H9 (cell line): ENCODE measurements at regions not wholly inside any gene's neighbourhood (a gene's known extent, or its start where the extent isn't known, plus 50 kb on each side); places are given as distances from the start of the nearest gene placed in this dataset.

Experiments used
- DNase-seq: peaks from one replicate; pipeline ENCODE4 v3.0.0-alpha.2; 2017
- H2AFZ ChIP-seq: one replicate; pipeline ENCODE4 v1.6.1; 2013; ENCODE audit warnings: mild to moderate bottlenecking, low read length, control low read depth, moderate library complexity
- H2AK5ac ChIP-seq: 2 replicates; pipeline ENCODE4 v1.6.1; 2013; ENCODE audit warnings: low read length, control low read depth, mixed read lengths; ENCODE audit not compliant: insufficient read length
- H2BK120ac ChIP-seq: one replicate; pipeline ENCODE4 v1.6.1; 2013; ENCODE audit warnings: low read depth, mild to moderate bottlenecking, low read length, control low read depth, inconsistent platforms; ENCODE audit not compliant: poor library complexity, severe bottlenecking
- H2BK12ac ChIP-seq: 2 replicates; pipeline ENCODE4 v1.6.1; 2013; ENCODE audit warnings: low read length, control low read depth, mixed read lengths, low read depth; ENCODE audit not compliant: insufficient read length
- H2BK15ac ChIP-seq: 2 replicates; pipeline ENCODE4 v1.6.1; 2013; ENCODE audit warnings: low read depth, low read length, control low read depth
- H2BK20ac ChIP-seq: one replicate; pipeline ENCODE4 v1.6.1; 2013; ENCODE audit warnings: low read depth, mild to moderate bottlenecking, low read length, control low read depth, inconsistent platforms; ENCODE audit not compliant: poor library complexity, severe bottlenecking
- H2BK5ac ChIP-seq: 2 replicates; pipeline ENCODE4 v1.6.1; 2013; ENCODE audit warnings: low read length, control low read depth, mixed read lengths; ENCODE audit not compliant: insufficient read length
- H3K14ac ChIP-seq: 2 replicates; pipeline ENCODE4 v1.6.1; 2013; ENCODE audit warnings: low read length, control low read depth; ENCODE audit not compliant: insufficient read depth
- H3K18ac ChIP-seq: 2 replicates; pipeline ENCODE4 v1.6.1; 2013; ENCODE audit warnings: low read depth, mild to moderate bottlenecking, mixed read lengths, low read length, control low read depth; ENCODE audit not compliant: insufficient read length
- H3K23ac ChIP-seq: 2 replicates; pipeline ENCODE4 v1.6.1; 2013; ENCODE audit warnings: low read length, control low read depth, mixed read lengths, low read depth; ENCODE audit not compliant: insufficient read length
- H3K23me2 ChIP-seq: 2 replicates; pipeline ENCODE4 v1.6.1; 2013; ENCODE audit warnings: low read depth, mild to moderate bottlenecking, mixed read lengths, low read length, control low read depth; ENCODE audit not compliant: insufficient read length, poor library complexity, severe bottlenecking
- H3K27ac ChIP-seq: 2 replicates; pipeline ENCODE4 v1.5.1; 2013; ENCODE audit warnings: low read length, control low read depth, mixed read lengths, low read depth; ENCODE audit not compliant: insufficient read length
- H3K27me3 ChIP-seq: 2 replicates; pipeline ENCODE4 v1.6.1; 2013; ENCODE audit warnings: low read length, control low read depth, inconsistent platforms; ENCODE audit not compliant: insufficient read depth
- H3K4ac ChIP-seq: 2 replicates; pipeline ENCODE4 v1.6.1; 2013; ENCODE audit warnings: low read depth, mild to moderate bottlenecking, control low read depth, inconsistent platforms, low read length, moderate library complexity
- H3K4me1 ChIP-seq: 2 replicates; pipeline ENCODE4 v1.6.1; 2013; ENCODE audit warnings: low read length, control low read depth, inconsistent platforms; ENCODE audit not compliant: insufficient read depth
- H3K4me2 ChIP-seq: 2 replicates; pipeline ENCODE4 v1.6.1; 2013; ENCODE audit warnings: low read length, control low read depth, mixed read lengths; ENCODE audit not compliant: insufficient read length, insufficient read depth
- H3K56ac ChIP-seq: 2 replicates; pipeline ENCODE4 v1.6.1; 2013; ENCODE audit warnings: low read depth, mild to moderate bottlenecking, mixed read lengths, low read length, control low read depth; ENCODE audit not compliant: insufficient read length
- H3K79me1 ChIP-seq: 2 replicates; pipeline ENCODE4 v1.6.1; 2013; ENCODE audit warnings: low read depth, mild to moderate bottlenecking, moderate library complexity, low read length, control low read depth, inconsistent platforms; ENCODE audit not compliant: insufficient read depth, poor library complexity, severe bottlenecking
- H3K79me2 ChIP-seq: 2 replicates; pipeline ENCODE4 v1.6.1; 2013; ENCODE audit warnings: low read length, control low read depth, inconsistent platforms; ENCODE audit not compliant: insufficient read depth
- H3K9ac ChIP-seq: 2 replicates; pipeline ENCODE4 v1.6.1; 2013; ENCODE audit warnings: low read length, control low read depth, mixed read lengths; ENCODE audit not compliant: insufficient read length; ENCODE audit errors: extremely low read depth
- H3K9me3 ChIP-seq: one replicate; pipeline ENCODE4 v1.6.1; 2013; ENCODE audit warnings: low read depth, low read length, inconsistent platforms; ENCODE audit not compliant: control insufficient read depth
- H3T11ph ChIP-seq: one replicate; pipeline ENCODE4 v1.6.1; 2013; ENCODE audit warnings: mild to moderate bottlenecking, low read length, control low read depth, inconsistent platforms
- H4K20me1 ChIP-seq: one replicate; pipeline ENCODE4 v1.6.1; 2013; ENCODE audit not compliant: control insufficient read depth, insufficient read length, insufficient read depth
- H4K5ac ChIP-seq: 2 replicates; pipeline ENCODE4 v1.6.1; 2013; ENCODE audit warnings: low read depth, mild to moderate bottlenecking, mixed read lengths, low read length, control low read depth; ENCODE audit not compliant: insufficient read length
- H4K8ac ChIP-seq: replicated peaks from 2 replicates; pipeline ENCODE4 v1.6.1; 2013; ENCODE audit warnings: low read length, control low read depth, mixed read lengths, low read depth; ENCODE audit not compliant: insufficient read length
- H4K91ac ChIP-seq: 2 replicates; pipeline ENCODE4 v1.6.1; 2013; ENCODE audit warnings: low read depth, mild to moderate bottlenecking, moderate library complexity, mixed read lengths, low read length, control low read depth; ENCODE audit not compliant: insufficient read length
- H3K27ac Mint-ChIP-seq, 3 experiments: 2 replicates in 2 of 3; 3 replicates in 1 of 3; pipeline ENCODE4 v1.8.0; 2020 to 2021; ENCODE audit warnings: mixed read lengths in 3 of 3, mild to moderate bottlenecking in 1 of 3, moderate library complexity in 1 of 3
- H3K27me3 Mint-ChIP-seq: 2 replicates; pipeline ENCODE4 v1.8.0; 2021; ENCODE audit warnings: low read depth, mild to moderate bottlenecking, moderate library complexity, mixed read lengths
- H3K36me3 Mint-ChIP-seq, 3 experiments: 2 replicates in 2 of 3; 3 replicates in 1 of 3; pipeline ENCODE4 v1.8.0; 2020 to 2021; ENCODE audit warnings: low read depth in 3 of 3, mixed read lengths in 3 of 3; ENCODE audit not compliant: insufficient read depth in 1 of 3
- H3K4me1 Mint-ChIP-seq, 2 experiments: 2 replicates each; pipeline ENCODE4 v1.8.0; 2020; ENCODE audit warnings: mixed read lengths in 2 of 2
- H3K4me3 Mint-ChIP-seq, 2 experiments: 2 replicates in 1 of 2; 3 replicates in 1 of 2; pipeline ENCODE4 v1.8.0; 2020 to 2021; ENCODE audit warnings: mild to moderate bottlenecking in 2 of 2, mixed read lengths in 2 of 2, moderate library complexity in 1 of 2
- H3K9me3 Mint-ChIP-seq, 2 experiments: 2 replicates in 1 of 2; 3 replicates in 1 of 2; pipeline ENCODE4 v1.8.0; 2020; ENCODE audit warnings: mild to moderate bottlenecking in 2 of 2, mixed read lengths in 2 of 2, moderate library complexity in 1 of 2
- CTCF ChIP-seq: fragments of 200-600 bp; sonication (generic); conservative IDR thresholded peaks from 3 replicates; pipeline ENCODE4 v1.8.0; 2021; ENCODE audit warnings: antibody characterized with exemption, mild to moderate bottlenecking
- WGBS: extraction: QIAGEN DNeasy Blood & Tissue Kit; methylation state at CpG from one replicate; pipeline ENCODE4 v1.1.7; 2013; ENCODE audit warnings: missing lambda C conversion rate, low lambda C conversion rate, mixed read lengths; ENCODE audit not compliant: insufficient read length; ENCODE audit errors: extremely low coverage; 5-methylcytosine and 5-hydroxymethylcytosine counted together

- no peak overlapping the region for H3K27ac ChIP-seq
- Mint-ChIP-seq H3K27ac (no peak overlapping the region), H3K9me3 (peaks cover 11 to 13% of the 10 kb centered on the region in 2 experiments), H3K27me3 (peaks cover 2% of the 10 kb centered on the region; the same call in 1 of the 2 replicates), H3K36me3 (peaks cover 6 to 11% (median 10%) of the 10 kb centered on the region in 3 experiments; a peak in 5 of 7 replicates), H3K4me3 (no peak overlapping the region), H3K4me1 (no peaks in the 10 kb centered on the region)
- H3K9ac ChIP-seq, result no peak overlapping the region
- H3K18ac ChIP-seq, result no peak overlapping the region
- no peak overlapping the region for H3T11ph ChIP-seq
- H3K4me2 ChIP-seq, result no peak overlapping the region
- no peaks in the 10 kb centered on the region for H3K9me3 ChIP-seq
- no peak overlapping the region for H2BK5ac ChIP-seq
- no peak overlapping the region for H2AFZ ChIP-seq
- H4K8ac ChIP-seq, result no peak overlapping the region
- WGBS, result no CpG with 5 or more reads among the region's 1 CpG
- no peaks in the 10 kb centered on the region for H3K79me2 ChIP-seq
- H3K79me1 ChIP-seq, result no peaks in the 10 kb centered on the region
- H4K5ac ChIP-seq, result no peak overlapping the region
- no peak overlapping the region for H2BK120ac ChIP-seq
- H3K27me3 ChIP-seq, result no peaks in the 10 kb centered on the region
- no peak overlapping the region for H2BK20ac ChIP-seq
- no peak overlapping the region for H2AK5ac ChIP-seq
- no peak overlapping the region for H4K91ac ChIP-seq
- TF ChIP-seq CTCF, result no peak
- H3K23me2 ChIP-seq, result no peaks in the 10 kb centered on the region
- H3K14ac ChIP-seq, result no peak overlapping the region
- H3K23ac ChIP-seq, result no peak overlapping the region
- DNase-seq, result no peak
- no peaks in the 10 kb centered on the region for H4K20me1 ChIP-seq
- no peak overlapping the region for H3K56ac ChIP-seq
- H2BK15ac ChIP-seq, result no peak overlapping the region
- H3K4me1 ChIP-seq, result no peaks in the 10 kb centered on the region
- H3K4ac ChIP-seq, result no peak overlapping the region
- H2BK12ac ChIP-seq, result no peak overlapping the region
Measured at GRCh38 chr9:84513473-84513872, 156.1 kb upstream of the NTRK2 start.
